ENCODE measurements at regions not wholly inside any gene's neighbourhood (a gene's known extent, or its start where the extent isn't known, plus 50 kb on each side); places are given as distances from the start of the nearest gene placed in this dataset.
A peak's percentile ranks its signal among the peaks of the same experiment; 100 is the strongest.
"Not testable (repeated sequence)": the region's sequence is repeated elsewhere in the genome, so short reads cannot be mapped to it uniquely, and the experiment has no call there.

- Histone ChIP-seq H3K4me1 (peaks cover 6% of the 10 kb centered on the region), H3K9me3 (no peaks in the 10 kb centered on the region), H3K4me3 (no peak overlapping the region), H3K36me3 (ENCODE audit: low read depth, missing control alignments) (no peaks in the 10 kb centered on the region), H3K27ac (no peak overlapping the region), H3K27me3 (no peaks in the 10 kb centered on the region)
- TF ChIP-seq CTCF (IDR thresholded peaks at IDR 0.05) (no peak), POLR2A (IDR thresholded peaks at IDR 0.05) (no peak)
- peak; percentile 4 for DNase-seq
- 99 to 100% methylated on average over 4 to 17 of the region's 17 CpGs for WGBS, 2 donors
- intact Hi-C loops (cut with DNase I; ENCODE audit: low total_unique reads): no loop called here
Measured at GRCh38 chr6:169858293-169858934, 107.0 kb downstream of the ERMARD start.

- Histone ChIP-seq H3K4me3 (no peak overlapping the region), H3K27ac (no peak overlapping the region), H3K36me3 (ENCODE audit: low read depth, missing control alignments) (no peaks in the 10 kb centered on the region), H3K27me3 (no peaks in the 10 kb centered on the region), H3K4me1 (peaks cover 4% of the 10 kb centered on the region), H3K9me3 (no peaks in the 10 kb centered on the region)
- no peak for TF ChIP-seq POLR2A (IDR thresholded peaks at IDR 0.05)
- no peak for TF ChIP-seq CTCF (IDR thresholded peaks at IDR 0.05)
- peak; percentile 9 for DNase-seq
- 93 to 97% methylated on average over 12 to 19 of the region's 19 CpGs for WGBS, 2 donors
- intact Hi-C loops (cut with DNase I; ENCODE audit: low total_unique reads): no loop called here
Measured at GRCh38 chr6:169857343-169858292, 106.2 kb downstream of the ERMARD start.

DNA sequence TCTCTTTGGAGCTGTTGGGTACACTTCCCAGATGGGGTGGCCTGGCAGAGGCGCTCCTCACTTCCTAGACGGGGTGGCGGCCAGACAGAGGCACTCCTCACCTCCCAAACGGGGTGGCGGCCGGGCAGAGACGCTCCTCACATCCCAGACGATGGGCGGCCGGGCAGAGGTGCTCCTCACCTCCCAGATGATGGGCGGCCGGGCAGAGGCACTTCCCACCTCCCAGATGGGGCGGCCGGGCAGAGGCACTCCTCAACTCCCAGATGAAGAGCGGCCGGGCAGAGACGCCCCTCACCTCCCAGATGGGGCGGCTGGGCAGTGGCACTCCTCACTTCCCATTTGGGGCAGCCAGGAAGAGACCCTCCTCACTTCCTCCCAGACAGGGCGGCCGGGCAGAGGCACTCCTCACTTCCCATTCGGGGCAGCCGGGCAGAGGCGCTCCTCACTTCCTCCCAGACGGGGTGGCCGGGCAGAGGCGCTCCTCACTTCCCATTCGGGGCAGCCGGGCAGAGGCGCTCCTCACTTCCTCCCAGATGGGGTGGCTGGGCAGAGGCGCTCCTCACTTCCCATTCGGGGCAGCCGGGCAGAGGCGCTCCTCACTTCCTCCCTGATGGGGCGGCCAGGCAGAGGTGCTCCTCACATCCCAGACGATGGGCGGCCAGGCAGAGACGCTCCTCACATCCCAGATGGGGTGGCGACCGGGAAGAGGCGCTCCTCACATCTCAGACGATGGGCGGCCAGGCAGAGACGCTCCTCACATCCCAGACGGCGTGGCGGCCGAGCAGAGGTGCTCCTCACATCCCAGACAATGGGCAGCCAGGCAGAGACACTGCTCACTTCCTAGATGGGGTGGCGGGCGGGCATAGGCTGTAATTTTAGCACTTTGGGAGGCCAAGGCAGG is 105.3 kb downstream of the ERMARD start:
- WGBS, 2 donors: 88 to 95% methylated on average over 13 to 49 of the region's 49 CpGs
- H3K4me1 ChIP-seq; H3K36me3 ChIP-seq (ENCODE audit: low read depth, missing control alignments); intact Hi-C loops (cut with DNase I; ENCODE audit: low total_unique reads); H3K27me3 ChIP-seq; H3K4me3 ChIP-seq; H3K27ac ChIP-seq; H3K9me3 ChIP-seq: not testable (repeated sequence)
- DNase-seq: peak; percentile 4

GRCh38 chr6:169854813-169855212 is 103.4 kb downstream of the ERMARD start:
- intact Hi-C loops (cut with DNase I; ENCODE audit: low total_unique reads): no loop called here
- no peaks in the 10 kb centered on the region for H3K4me1 ChIP-seq
- WGBS, 2 donors: 94 to 97% methylated on average over 4 of the region's 4 CpGs
- no peak overlapping the region for H3K4me3 ChIP-seq
- no peaks in the 10 kb centered on the region for H3K9me3 ChIP-seq
- no peaks in the 10 kb centered on the region for H3K27me3 ChIP-seq
- H3K36me3 ChIP-seq (ENCODE audit: low read depth, missing control alignments): no peaks in the 10 kb centered on the region
- DNase-seq: peak; percentile 7
- H3K27ac ChIP-seq: no peak overlapping the region
- TF ChIP-seq CTCF (IDR thresholded peaks at IDR 0.05) (no peak), POLR2A (IDR thresholded peaks at IDR 0.05) (no peak)

All from testis (tissue), 2 donors.